Common myeloid progenitor, CD34-positive (primary cell): ENCODE measurements at regions not wholly inside any gene's neighbourhood (a gene's known extent, or its start where the extent isn't known, plus 50 kb on each side); places are given as distances from the start of the nearest gene placed in this dataset.
"Not testable (repeated sequence)": the region's sequence is repeated elsewhere in the genome, so short reads cannot be mapped to it uniquely, and the experiment has no call there.

Experiments used
- CTCF ChIA-PET: fragments of 350-600 bp; sonication (Branson Sonifier 250); formaldehyde crosslinking; loops from one replicate; lab custom pipeline; 2021; ENCODE audit warnings: antibody characterized with exemption; lab: Charles Lee
- POLR2A ChIA-PET: fragments of 350-600 bp; sonication (Branson Sonifier 250); formaldehyde crosslinking; loops from one replicate; lab custom pipeline; 2021; ENCODE audit warnings: antibody characterized with exemption; lab: Charles Lee
- DNase-seq, 3 donors: peaks; one replicate each; pipeline versions ENCODE4 v3.0.0 to v3.0.0-alpha.2; 2013
- H3K27ac ChIP-seq, 2 experiments: 1 replicate in 1 of 2; 2 replicates in 1 of 2; pipeline ENCODE4 v1.7.0; 2013; ENCODE audit warnings: inconsistent platforms in 2 of 2, low read length in 2 of 2, mild to moderate bottlenecking in 2 of 2, low read depth in 1 of 2, moderate library complexity in 1 of 2; ENCODE audit not compliant: severe bottlenecking in 2 of 2, insufficient read depth in 1 of 2, poor library complexity in 1 of 2
- H3K27me3 ChIP-seq, 5 experiments: replicated peaks in 2 of 5; 1 replicate in 3 of 5; 2 replicates in 2 of 5; pipeline versions ENCODE4 v1.6.1 to v1.7.0; 2013; ENCODE audit warnings: low read length in 4 of 5, mild to moderate bottlenecking in 2 of 5, moderate library complexity in 2 of 5, inconsistent platforms in 1 of 5; ENCODE audit not compliant: insufficient read depth in 5 of 5, control insufficient read depth in 4 of 5
- H3K36me3 ChIP-seq, 4 experiments: 1 replicate in 2 of 4; 2 replicates in 2 of 4; pipeline versions ENCODE4 v1.6.1 to v1.7.0; 2013; ENCODE audit warnings: low read length in 3 of 4, control low read depth in 1 of 4, mild to moderate bottlenecking in 1 of 4; ENCODE audit not compliant: control insufficient read depth in 4 of 4, insufficient read depth in 4 of 4
- H3K4me1 ChIP-seq, 4 experiments: 1 replicate in 3 of 4; 2 replicates in 1 of 4; pipeline versions ENCODE4 v1.6.1 to v1.7.1; 2013; ENCODE audit warnings: low read length in 3 of 4, mild to moderate bottlenecking in 3 of 4, control low read depth in 1 of 4, inconsistent platforms in 1 of 4, moderate library complexity in 1 of 4; ENCODE audit not compliant: control insufficient read depth in 4 of 4, insufficient read depth in 4 of 4; ENCODE audit errors: control extremely low read depth in 1 of 4
- H3K4me3 ChIP-seq, 7 experiments: 1 replicate in 4 of 7; 2 replicates in 3 of 7; pipeline versions ENCODE4 v1.5.1 to v1.7.0; 2013; ENCODE audit warnings: mild to moderate bottlenecking in 7 of 7, low read length in 6 of 7, moderate library complexity in 6 of 7, inconsistent platforms in 2 of 7, low read depth in 2 of 7, control low read depth in 1 of 7; ENCODE audit not compliant: insufficient read depth in 4 of 7, control insufficient read depth in 1 of 7; ENCODE audit errors: extremely low read depth in 1 of 7
- H3K9me3 ChIP-seq, 5 experiments: 1 replicate in 4 of 5; 2 replicates in 1 of 5; pipeline versions ENCODE4 v1.6.1 to v1.7.1; 2013; ENCODE audit warnings: low read length in 4 of 5, mild to moderate bottlenecking in 2 of 5, inconsistent platforms in 1 of 5, low read depth in 1 of 5, moderate library complexity in 1 of 5; ENCODE audit not compliant: control insufficient read depth in 4 of 5, insufficient read depth in 2 of 5; ENCODE audit errors: control extremely low read depth in 1 of 5
- WGBS: methylation state at CpG from one replicate; pipeline ENCODE4 v1.1.5; 2013; ENCODE audit not compliant: insufficient coverage; 5-methylcytosine and 5-hydroxymethylcytosine counted together

GRCh38 chr4:171519457-171519856 lies 293.7 kb upstream of the GALNTL6 start:
- CTCF ChIA-PET: no interaction called here

GRCh38 chr4:171517883-171518282 lies 295.3 kb upstream of the GALNTL6 start:
- POLR2A ChIA-PET: no interaction called here
- H3K4me1 ChIP-seq: peaks cover 0 to 8% (median 7%) of the 10 kb centered on the region in 4 experiments
- CTCF ChIA-PET: interaction anchor here (1.0 kb wide), 1 partner anchor 13 kb away, joined by 3 read pairs; no protein-coding TSS in a partner anchor
- no peaks in the 10 kb centered on the region for H3K27me3 ChIP-seq
- DNase-seq: no peak
- no peaks in the 10 kb centered on the region for H3K36me3 ChIP-seq
- no peak overlapping the region for H3K4me3 ChIP-seq
- 100% methylated on average over 1 of the region's 1 CpG for WGBS
- H3K9me3 ChIP-seq: no peaks in the 10 kb centered on the region
- H3K27ac ChIP-seq: no peak overlapping the region

More at GRCh38 chr4:171519457-171519856, 293.7 kb upstream of the GALNTL6 start:
- Histone ChIP-seq H3K4me1 (peaks cover 0 to 8% (median 7%) of the 10 kb centered on the region in 4 experiments), H3K4me3 (no peak overlapping the region), H3K27ac (no peak overlapping the region), H3K27me3 (no peaks in the 10 kb centered on the region), H3K36me3 (no peaks in the 10 kb centered on the region), H3K9me3 (no peaks in the 10 kb centered on the region)
- POLR2A ChIA-PET: no interaction called here
- DNase-seq: no peak
- no CpG with 5 or more reads among the region's 4 CpGs for WGBS

- no peak for DNase-seq
- Histone ChIP-seq H3K4me3 (no peak overlapping the region), H3K9me3 (peaks cover 0 to 6% (median 0%) of the 10 kb centered on the region in 5 experiments), H3K36me3 (no peaks in the 10 kb centered on the region), H3K27me3 (no peaks in the 10 kb centered on the region), H3K27ac (no peak overlapping the region), H3K4me1 (peaks cover 0 to 8% (median 7%) of the 10 kb centered on the region in 4 experiments)
- WGBS: no CpG with 5 or more reads among the region's 3 CpGs
- POLR2A ChIA-PET: no interaction called here
- CTCF ChIA-PET: interaction anchor here (0.9 kb wide), 1 partner anchor 17 kb away, joined by 3 read pairs; no protein-coding TSS in a partner anchor
Measured at GRCh38 chr4:171516694-171517093, 296.5 kb upstream of the GALNTL6 start.

GRCh38 chr4:171484681-171485080 lies 328.5 kb upstream of the GALNTL6 start:
- no peaks in the 10 kb centered on the region for H3K27me3 ChIP-seq
- no peak overlapping the region for H3K27ac ChIP-seq
- no peak overlapping the region for H3K4me3 ChIP-seq
- no peak for DNase-seq
- no peaks in the 10 kb centered on the region for H3K9me3 ChIP-seq
- ChIA-PET POLR2A (no interaction called here), CTCF (no interaction called here)
- no peaks in the 10 kb centered on the region for H3K36me3 ChIP-seq
- H3K4me1 ChIP-seq: no peaks in the 10 kb centered on the region

- Histone ChIP-seq H3K36me3 (no peaks in the 10 kb centered on the region), H3K4me3 (no peak overlapping the region), H3K27ac (no peak overlapping the region), H3K9me3 (no peaks in the 10 kb centered on the region), H3K4me1 (no peaks in the 10 kb centered on the region), H3K27me3 (no peaks in the 10 kb centered on the region)
- ChIA-PET POLR2A (no interaction called here), CTCF (no interaction called here)
- no peak for DNase-seq
- no CpG with 5 or more reads among the region's 1 CpG for WGBS
Measured at GRCh38 chr4:171478181-171478580, 335.0 kb upstream of the GALNTL6 start.

GRCh38 chr4:171475111-171475510 lies 338.1 kb upstream of the GALNTL6 start:
- H3K9me3 ChIP-seq, POLR2A ChIA-PET, H3K27me3 ChIP-seq, DNase-seq, H3K4me1 ChIP-seq, H3K4me3 ChIP-seq, H3K27ac ChIP-seq, H3K36me3 ChIP-seq: not testable (repeated sequence)
- 100% methylated on average over 1 of the region's 3 CpGs for WGBS
- CTCF ChIA-PET: interaction anchor here (0.8 kb wide), 1 partner anchor 484 kb away, joined by 3 read pairs; no protein-coding TSS in a partner anchor

GRCh38 chr4:171473155-171473554 lies 340.0 kb upstream of the GALNTL6 start:
- no peaks in the 10 kb centered on the region for H3K9me3 ChIP-seq
- H3K27ac ChIP-seq: no peak overlapping the region
- CTCF ChIA-PET: no interaction called here
- H3K27me3 ChIP-seq: no peaks in the 10 kb centered on the region
- H3K4me1 ChIP-seq: no peaks in the 10 kb centered on the region
- POLR2A ChIA-PET: no interaction called here
- whole genome bisulfite sequencing: 100% methylated on average over 1 of the region's 2 CpGs
- H3K36me3 ChIP-seq: no peaks in the 10 kb centered on the region
- no peak overlapping the region for H3K4me3 ChIP-seq
- DNase-seq: no peak
